ENCODE measurements at regions not wholly inside any gene's neighbourhood (a gene's known extent, or its start where the extent isn't known, plus 50 kb on each side); places are given as distances from the start of the nearest gene placed in this dataset.

GRCh38 chr2:150097901-150098531 is 389.5 kb downstream of the RND3 start:
- peak; percentile 19 for TF ChIP-seq CTCF (IDR thresholded peaks at IDR 0.05; ENCODE audit: low read depth, low read length, missing control alignments)
- in situ Hi-C loops (cut with HindIII; ENCODE audit: low sequenced_read_pairs): no loop called here
- DNase-seq (ENCODE audit: low read depth): no peak
- no peak overlapping the region for H3K4me3 ChIP-seq (ENCODE audit: low read depth, low read length)

GRCh38 chr2:150097402-150097801 is 390.1 kb downstream of the RND3 start:
- DNase-seq (ENCODE audit: low read depth): no peak
- no peak for TF ChIP-seq CTCF (IDR thresholded peaks at IDR 0.05; ENCODE audit: low read depth, low read length, missing control alignments)
- in situ Hi-C loops (cut with HindIII; ENCODE audit: low sequenced_read_pairs): no loop called here
- H3K4me3 ChIP-seq (ENCODE audit: low read depth, low read length): no peak overlapping the region

- no peak for TF ChIP-seq CTCF (IDR thresholded peaks at IDR 0.05; ENCODE audit: low read depth, low read length, missing control alignments)
- DNase-seq (ENCODE audit: low read depth): no peak
- H3K4me3 ChIP-seq (ENCODE audit: low read depth, low read length): no peak overlapping the region
- in situ Hi-C loops (cut with HindIII; ENCODE audit: low sequenced_read_pairs): no loop called here
Measured at GRCh38 chr2:150095361-150096095, 391.9 kb downstream of the RND3 start.

- DNase-seq (ENCODE audit: low read depth): no peak
- no peak overlapping the region for H3K4me3 ChIP-seq (ENCODE audit: low read depth, low read length)
- in situ Hi-C loops (cut with HindIII; ENCODE audit: low sequenced_read_pairs): no loop called here
- no peak for TF ChIP-seq CTCF (IDR thresholded peaks at IDR 0.05; ENCODE audit: low read depth, low read length, missing control alignments)
Measured at GRCh38 chr2:150091846-150092245, 395.6 kb downstream of the RND3 start.

- H3K4me3 ChIP-seq (ENCODE audit: low read depth, low read length): no peak overlapping the region
- DNase-seq (ENCODE audit: low read depth): no peak
- TF ChIP-seq CTCF (IDR thresholded peaks at IDR 0.05; ENCODE audit: low read depth, low read length, missing control alignments): no peak
- in situ Hi-C loops (cut with HindIII; ENCODE audit: low sequenced_read_pairs): no loop called here
Measured at GRCh38 chr2:150090031-150090430, 397.4 kb downstream of the RND3 start.

GRCh38 chr2:150088538-150088937 is 398.9 kb downstream of the RND3 start:
- H3K4me3 ChIP-seq (ENCODE audit: low read depth, low read length): no peak overlapping the region
- TF ChIP-seq CTCF (IDR thresholded peaks at IDR 0.05; ENCODE audit: low read depth, low read length, missing control alignments): no peak
- no peak for DNase-seq (ENCODE audit: low read depth)
- in situ Hi-C loops (cut with HindIII; ENCODE audit: low sequenced_read_pairs): no loop called here

All from astrocyte of the cerebellum (primary cell).